ENCODE measurements at regions not wholly inside any gene's neighbourhood (a gene's known extent, or its start where the extent isn't known, plus 50 kb on each side); places are given as distances from the start of the nearest gene placed in this dataset.

DNA sequence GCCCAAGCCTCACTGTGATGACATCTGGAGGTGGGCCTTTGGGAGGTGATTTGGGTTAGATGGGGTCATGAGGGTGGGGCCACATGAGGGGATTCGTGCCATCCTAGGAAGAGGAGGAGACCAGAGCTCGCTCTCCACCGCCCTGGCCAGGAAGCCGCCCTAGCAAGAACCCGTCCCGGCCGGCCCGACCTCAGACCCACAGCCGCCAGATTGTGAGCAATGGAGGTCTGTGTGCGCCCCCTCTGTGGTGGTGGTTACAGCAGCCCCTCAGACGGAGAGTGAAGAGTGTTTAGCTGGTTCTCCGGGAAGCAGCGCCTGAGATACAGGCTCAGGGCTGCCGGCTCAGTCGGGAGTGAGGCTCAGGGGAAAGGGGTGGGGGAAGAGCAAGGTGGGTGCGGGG lies 83.3 kb downstream of the RTP5 start:
- TF ChIP-seq POLR2AphosphoS5 (IDR thresholded peaks at IDR 0.05) (no peak), CTCF (IDR thresholded peaks at IDR 0.05) (no peak)

All from suprapubic skin (tissue), 3 donors.